ENCODE measurements at regions not wholly inside any gene's neighbourhood (a gene's known extent, or its start where the extent isn't known, plus 50 kb on each side); places are given as distances from the start of the nearest gene placed in this dataset.

- CTCF ChIA-PET, result no interaction called here
- BruUV-seq (replicated peaks), result no TSS peak
- H3K9me3 Mint-ChIP-seq (ENCODE audit: low read depth, unreplicated experiment), result no peaks in the 10 kb centered on the region
- no peaks in the 10 kb centered on the region for H3K4me1 Mint-ChIP-seq (ENCODE audit: low read depth, unreplicated experiment)
- H3K4me3 Mint-ChIP-seq (ENCODE audit: low read depth, unreplicated experiment), result no peak overlapping the region
- no peak for DNase-seq
- H3K27me3 Mint-ChIP-seq (ENCODE audit: unreplicated experiment), result no peaks in the 10 kb centered on the region
- TF ChIP-seq CTCF (IDR thresholded peaks at IDR 0.05; ENCODE audit: unreplicated experiment), result no peak
- no peak overlapping the region for H3K27ac Mint-ChIP-seq (ENCODE audit: unreplicated experiment)
- intact Hi-C loops (cut with micrococcal nuclease; ENCODE audit: unreplicated experiment), result no loop called here
- H3K36me3 Mint-ChIP-seq (ENCODE audit: insufficient read depth, unreplicated experiment), result no peaks in the 10 kb centered on the region
Measured at GRCh38 chr5:72045692-72046091, 61.6 kb upstream of the MAP1B start.

- DNase-seq, result no peak
- TF ChIP-seq CTCF (IDR thresholded peaks at IDR 0.05; ENCODE audit: unreplicated experiment), result no peak
- no TSS peak for BruUV-seq (replicated peaks)
- Mint-ChIP-seq H3K36me3 (ENCODE audit: insufficient read depth, unreplicated experiment) (no peaks in the 10 kb centered on the region), H3K4me1 (ENCODE audit: low read depth, unreplicated experiment) (no peaks in the 10 kb centered on the region), H3K27me3 (ENCODE audit: unreplicated experiment) (no peaks in the 10 kb centered on the region), H3K4me3 (ENCODE audit: low read depth, unreplicated experiment) (no peak overlapping the region), H3K27ac (ENCODE audit: unreplicated experiment) (no peak overlapping the region), H3K9me3 (ENCODE audit: low read depth, unreplicated experiment) (no peaks in the 10 kb centered on the region)
- CTCF ChIA-PET, result no interaction called here
- intact Hi-C loops (cut with micrococcal nuclease; ENCODE audit: unreplicated experiment), result no loop called here
Measured at GRCh38 chr5:72046106-72046505, 61.2 kb upstream of the MAP1B start.

GRCh38 chr5:72055636-72056035 is 51.6 kb upstream of the MAP1B start:
- H3K27me3 Mint-ChIP-seq (ENCODE audit: unreplicated experiment), result peaks cover 39% of the 10 kb centered on the region
- TF ChIP-seq CTCF (IDR thresholded peaks at IDR 0.05; ENCODE audit: unreplicated experiment), result no peak
- CTCF ChIA-PET, result no interaction called here
- DNase-seq, result no peak
- H3K27ac Mint-ChIP-seq (ENCODE audit: unreplicated experiment), result no peak overlapping the region
- no TSS peak for BruUV-seq (replicated peaks)
- H3K4me1 Mint-ChIP-seq (ENCODE audit: low read depth, unreplicated experiment), result no peaks in the 10 kb centered on the region
- intact Hi-C loops (cut with micrococcal nuclease; ENCODE audit: unreplicated experiment), result no loop called here
- H3K36me3 Mint-ChIP-seq (ENCODE audit: insufficient read depth, unreplicated experiment), result no peaks in the 10 kb centered on the region
- no peak overlapping the region for H3K4me3 Mint-ChIP-seq (ENCODE audit: low read depth, unreplicated experiment)
- H3K9me3 Mint-ChIP-seq (ENCODE audit: low read depth, unreplicated experiment), result peaks cover 5% of the 10 kb centered on the region
